ENCODE measurements at regions not wholly inside any gene's neighbourhood (a gene's known extent, or its start where the extent isn't known, plus 50 kb on each side); places are given as distances from the start of the nearest gene placed in this dataset.

- Histone ChIP-seq H3K4me3 (ENCODE audit: low read depth, low read length) (no peak overlapping the region), H3K27me3 (ENCODE audit: control insufficient read depth, insufficient read depth, low read length) (no peaks in the 10 kb centered on the region), H3K36me3 (ENCODE audit: control insufficient read depth, insufficient read depth, low read length) (no peaks in the 10 kb centered on the region)
- TF ChIP-seq, protein P1, sequence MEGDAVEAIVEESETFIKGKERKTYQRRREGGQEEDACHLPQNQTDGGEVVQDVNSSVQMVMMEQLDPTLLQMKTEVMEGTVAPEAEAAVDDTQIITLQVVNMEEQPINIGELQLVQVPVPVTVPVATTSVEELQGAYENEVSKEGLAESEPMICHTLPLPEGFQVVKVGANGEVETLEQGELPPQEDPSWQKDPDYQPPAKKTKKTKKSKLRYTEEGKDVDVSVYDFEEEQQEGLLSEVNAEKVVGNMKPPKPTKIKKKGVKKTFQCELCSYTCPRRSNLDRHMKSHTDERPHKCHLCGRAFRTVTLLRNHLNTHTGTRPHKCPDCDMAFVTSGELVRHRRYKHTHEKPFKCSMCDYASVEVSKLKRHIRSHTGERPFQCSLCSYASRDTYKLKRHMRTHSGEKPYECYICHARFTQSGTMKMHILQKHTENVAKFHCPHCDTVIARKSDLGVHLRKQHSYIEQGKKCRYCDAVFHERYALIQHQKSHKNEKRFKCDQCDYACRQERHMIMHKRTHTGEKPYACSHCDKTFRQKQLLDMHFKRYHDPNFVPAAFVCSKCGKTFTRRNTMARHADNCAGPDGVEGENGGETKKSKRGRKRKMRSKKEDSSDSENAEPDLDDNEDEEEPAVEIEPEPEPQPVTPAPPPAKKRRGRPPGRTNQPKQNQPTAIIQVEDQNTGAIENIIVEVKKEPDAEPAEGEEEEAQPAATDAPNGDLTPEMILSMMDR (IDR thresholded peaks at IDR 0.05; ENCODE audit: insufficient read depth, low read length, severe bottlenecking): no peak
- DNase-seq (ENCODE audit: low read depth) (no peak), FAIRE-seq (no peak)
Measured at GRCh38 chr12:85352016-85352415, 72.0 kb downstream of the ALX1 start.

DNA sequence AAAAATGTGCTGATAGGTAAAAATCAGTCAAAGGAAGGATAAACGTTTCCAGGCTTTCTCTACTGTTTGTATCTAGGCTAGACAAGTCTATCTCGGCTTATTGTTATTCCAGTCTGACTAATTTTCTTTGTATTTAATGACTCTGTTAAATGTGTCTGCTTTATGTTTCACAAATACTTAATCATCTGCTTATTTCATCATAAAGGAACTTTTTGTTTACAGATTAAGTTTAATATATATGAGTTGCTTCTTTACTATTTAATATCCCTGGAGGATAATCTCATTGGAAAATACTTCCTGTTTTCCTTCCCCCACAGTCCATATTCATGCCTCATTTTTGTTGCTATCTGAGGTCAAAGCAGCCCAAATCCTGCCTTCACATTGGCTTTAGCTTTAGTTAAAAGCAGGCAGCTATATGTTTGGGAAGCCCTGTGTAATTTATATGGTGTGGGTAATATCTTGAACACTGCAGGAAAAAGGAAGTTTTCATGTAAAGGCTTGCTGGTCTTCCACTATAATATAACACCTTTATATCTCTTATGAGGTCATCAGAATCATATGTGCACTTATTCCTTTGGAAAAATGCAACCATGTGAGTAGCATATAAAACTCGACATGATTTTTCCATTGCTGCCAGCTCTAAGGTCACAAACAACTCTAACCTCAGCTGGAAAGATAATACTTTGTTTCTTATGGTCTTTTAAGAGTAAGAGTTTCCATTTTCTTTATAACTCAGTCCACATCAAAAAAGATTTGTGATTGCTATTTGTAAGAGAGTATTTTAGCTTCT is 76.8 kb downstream of the ALX1 start:
- no peaks in the 10 kb centered on the region for H3K36me3 ChIP-seq (ENCODE audit: control insufficient read depth, insufficient read depth, low read length)
- H3K4me3 ChIP-seq (ENCODE audit: low read depth, low read length): no peak overlapping the region
- FAIRE-seq: no peak
- H3K27me3 ChIP-seq (ENCODE audit: control insufficient read depth, insufficient read depth, low read length): no peaks in the 10 kb centered on the region
- peak; percentile 87 for DNase-seq (ENCODE audit: low read depth)
- TF ChIP-seq, protein P1 (IDR thresholded peaks at IDR 0.05; ENCODE audit: insufficient read depth, low read length, severe bottlenecking): no peak

DNA sequence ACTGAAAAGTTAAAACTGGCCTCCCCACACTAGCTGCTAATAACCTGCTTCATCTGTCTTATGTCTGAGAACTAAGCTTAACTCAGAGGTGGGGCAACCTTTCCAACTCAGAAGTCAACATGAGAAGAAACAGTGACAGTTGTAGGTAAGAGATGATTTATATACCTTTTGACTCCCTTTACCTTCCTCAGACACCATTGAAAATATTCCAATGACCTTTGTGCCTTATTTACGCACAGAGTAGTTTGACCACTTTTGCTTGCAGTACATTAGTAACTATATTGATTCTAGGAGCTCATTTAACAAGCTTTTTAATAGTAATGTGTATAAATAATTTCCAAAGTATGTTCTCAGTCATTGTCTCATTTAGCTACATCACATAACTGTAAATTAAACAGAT is 77.6 kb downstream of the ALX1 start:
- H3K4me3 ChIP-seq (ENCODE audit: low read depth, low read length): no peak overlapping the region
- TF ChIP-seq, protein P1 (IDR thresholded peaks at IDR 0.05; ENCODE audit: insufficient read depth, low read length, severe bottlenecking): no peak
- DNase-seq (ENCODE audit: low read depth) (no peak), FAIRE-seq (no peak)
- no peaks in the 10 kb centered on the region for H3K36me3 ChIP-seq (ENCODE audit: control insufficient read depth, insufficient read depth, low read length)
- H3K27me3 ChIP-seq (ENCODE audit: control insufficient read depth, insufficient read depth, low read length): no peaks in the 10 kb centered on the region

GRCh38 chr12:85358715-85359114 is 78.7 kb downstream of the ALX1 start:
- no peak for DNase-seq (ENCODE audit: low read depth)
- no peak for FAIRE-seq
- H3K4me3 ChIP-seq (ENCODE audit: low read depth, low read length): no peak overlapping the region
- H3K27me3 ChIP-seq (ENCODE audit: control insufficient read depth, insufficient read depth, low read length): no peaks in the 10 kb centered on the region
- no peaks in the 10 kb centered on the region for H3K36me3 ChIP-seq (ENCODE audit: control insufficient read depth, insufficient read depth, low read length)
- TF ChIP-seq, protein P1 (IDR thresholded peaks at IDR 0.05; ENCODE audit: insufficient read depth, low read length, severe bottlenecking): no peak

- FAIRE-seq (no peak), DNase-seq (ENCODE audit: low read depth) (no peak)
- H3K36me3 ChIP-seq (ENCODE audit: control insufficient read depth, insufficient read depth, low read length): no peaks in the 10 kb centered on the region
- TF ChIP-seq, protein P1 (IDR thresholded peaks at IDR 0.05; ENCODE audit: insufficient read depth, low read length, severe bottlenecking): no peak
- H3K4me3 ChIP-seq (ENCODE audit: low read depth, low read length): no peak overlapping the region
- H3K27me3 ChIP-seq (ENCODE audit: control insufficient read depth, insufficient read depth, low read length): no peaks in the 10 kb centered on the region
Measured at GRCh38 chr12:85363382-85364190, 83.6 kb downstream of the ALX1 start.

All from bronchial epithelial cell (primary cell).